ENCODE measurements at regions not wholly inside any gene's neighbourhood (a gene's known extent, or its start where the extent isn't known, plus 50 kb on each side); places are given as distances from the start of the nearest gene placed in this dataset.
A peak's percentile ranks its signal among the peaks of the same experiment; 100 is the strongest.
"Not testable (repeated sequence)": the region's sequence is repeated elsewhere in the genome, so short reads cannot be mapped to it uniquely, and the experiment has no call there.

GRCh38 chr3:178341636-178342035 lies 194.6 kb upstream of the KCNMB2 start:
- Histone ChIP-seq H3K27me3 (ENCODE audit: control insufficient read depth in 3 of 3, insufficient read depth in 3 of 3, low read length in 3 of 3) (no peaks in the 10 kb centered on the region), H3K36me3 (ENCODE audit: control insufficient read depth in 3 of 3, insufficient read depth in 2 of 3, low read depth in 1 of 3, low read length in 3 of 3) (no peaks in the 10 kb centered on the region), H3K27ac (ENCODE audit: low read depth in 1 of 3, low read length in 2 of 3) (no peak overlapping the region), H3K4me3 (ENCODE audit: low read depth in 1 of 3, low read length in 3 of 3) (no peak overlapping the region), H3K9me3 (ENCODE audit: control insufficient read depth in 2 of 2, insufficient read depth in 1 of 2, low read depth in 1 of 2, low read length in 1 of 2) (no peaks in the 10 kb centered on the region), H3K4me1 (ENCODE audit: control insufficient read depth in 3 of 3, insufficient read depth in 2 of 3, low read depth in 1 of 3, low read length in 2 of 3) (peaks cover 0 to 3% (median 2%) of the 10 kb centered on the region in 3 donors)
- 87 to 95% (median 88%) methylated on average over 7 of the region's 7 CpGs for whole genome bisulfite sequencing, 3 donors
- no peak for FAIRE-seq
- no peak for DNase-seq

GRCh38 chr3:178342111-178342510 lies 194.1 kb upstream of the KCNMB2 start:
- Histone ChIP-seq H3K4me3 (ENCODE audit: low read depth in 1 of 3, low read length in 3 of 3) (no peak overlapping the region), H3K9me3 (ENCODE audit: control insufficient read depth in 2 of 2, insufficient read depth in 1 of 2, low read depth in 1 of 2, low read length in 1 of 2) (no peaks in the 10 kb centered on the region), H3K27me3 (ENCODE audit: control insufficient read depth in 3 of 3, insufficient read depth in 3 of 3, low read length in 3 of 3) (no peaks in the 10 kb centered on the region), H3K36me3 (ENCODE audit: control insufficient read depth in 3 of 3, insufficient read depth in 2 of 3, low read depth in 1 of 3, low read length in 3 of 3) (no peaks in the 10 kb centered on the region), H3K27ac (ENCODE audit: low read depth in 1 of 3, low read length in 2 of 3) (no peak overlapping the region), H3K4me1 (ENCODE audit: control insufficient read depth in 3 of 3, insufficient read depth in 2 of 3, low read depth in 1 of 3, low read length in 2 of 3) (peaks cover 0 to 3% (median 2%) of the 10 kb centered on the region in 3 donors)
- FAIRE-seq, result no peak
- no peak for DNase-seq
- 74 to 97% (median 92%) methylated on average over 2 of the region's 2 CpGs for WGBS, 3 donors

GRCh38 chr3:178343433-178344038 lies 192.7 kb upstream of the KCNMB2 start:
- H3K4me3 ChIP-seq (ENCODE audit: low read depth in 1 of 3, low read length in 3 of 3), result no peak overlapping the region
- no peaks in the 10 kb centered on the region for H3K9me3 ChIP-seq (ENCODE audit: control insufficient read depth in 2 of 2, insufficient read depth in 1 of 2, low read depth in 1 of 2, low read length in 1 of 2)
- peaks cover 0 to 3% (median 2%) of the 10 kb centered on the region in 3 donors for H3K4me1 ChIP-seq (ENCODE audit: control insufficient read depth in 3 of 3, insufficient read depth in 2 of 3, low read depth in 1 of 3, low read length in 2 of 3)
- FAIRE-seq (no peak), DNase-seq (peak; percentile 8 to 82)
- no peaks in the 10 kb centered on the region for H3K27me3 ChIP-seq (ENCODE audit: control insufficient read depth in 3 of 3, insufficient read depth in 3 of 3, low read length in 3 of 3)
- no peaks in the 10 kb centered on the region for H3K36me3 ChIP-seq (ENCODE audit: control insufficient read depth in 3 of 3, insufficient read depth in 2 of 3, low read depth in 1 of 3, low read length in 3 of 3)
- H3K27ac ChIP-seq (ENCODE audit: low read depth in 1 of 3, low read length in 2 of 3), result no peak overlapping the region
- WGBS, 3 donors, result 20 to 69% (median 39%) methylated on average over 5 of the region's 5 CpGs

DNA sequence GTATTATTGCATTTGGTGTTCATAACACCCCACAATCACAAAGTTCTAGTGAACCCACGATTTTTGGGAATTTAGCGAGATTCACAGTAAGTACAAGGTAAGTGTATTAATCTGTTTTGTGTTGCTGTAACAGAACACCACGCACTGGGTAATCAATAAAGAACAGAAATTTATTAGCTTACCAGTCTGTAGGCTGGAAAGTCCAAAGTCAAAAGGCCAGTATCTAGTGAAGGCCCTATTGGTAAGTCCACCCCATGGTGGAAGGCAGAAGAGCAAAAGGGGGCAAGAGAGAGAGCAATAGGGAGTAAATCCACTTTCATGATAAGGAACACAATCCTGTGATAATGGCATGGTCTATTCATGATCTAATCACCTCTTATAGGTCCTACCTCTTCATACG lies 190.3 kb upstream of the KCNMB2 start:
- no peak overlapping the region for H3K4me3 ChIP-seq (ENCODE audit: low read depth in 1 of 3, low read length in 3 of 3)
- peaks cover 0 to 3% (median 2%) of the 10 kb centered on the region in 3 donors for H3K4me1 ChIP-seq (ENCODE audit: control insufficient read depth in 3 of 3, insufficient read depth in 2 of 3, low read depth in 1 of 3, low read length in 2 of 3)
- FAIRE-seq (no peak), DNase-seq (no peak)
- H3K36me3 ChIP-seq (ENCODE audit: control insufficient read depth in 3 of 3, insufficient read depth in 2 of 3, low read depth in 1 of 3, low read length in 3 of 3), result no peaks in the 10 kb centered on the region
- 69 to 86% (median 72%) methylated on average over 4 of the region's 4 CpGs for WGBS, 3 donors
- peaks cover 0 to 8% of the 10 kb centered on the region in 2 donors for H3K9me3 ChIP-seq (ENCODE audit: control insufficient read depth in 2 of 2, insufficient read depth in 1 of 2, low read depth in 1 of 2, low read length in 1 of 2)
- no peaks in the 10 kb centered on the region for H3K27me3 ChIP-seq (ENCODE audit: control insufficient read depth in 3 of 3, insufficient read depth in 3 of 3, low read length in 3 of 3)
- no peak overlapping the region for H3K27ac ChIP-seq (ENCODE audit: low read depth in 1 of 3, low read length in 2 of 3)

GRCh38 chr3:178348561-178349217 lies 187.5 kb upstream of the KCNMB2 start:
- FAIRE-seq; H3K36me3 ChIP-seq (ENCODE audit: control insufficient read depth in 3 of 3, insufficient read depth in 2 of 3, low read depth in 1 of 3, low read length in 3 of 3); DNase-seq: not testable (repeated sequence)

GRCh38 chr3:178349218-178349596 lies 187.0 kb upstream of the KCNMB2 start:
- DNase-seq; H3K4me1 ChIP-seq (ENCODE audit: control insufficient read depth in 3 of 3, insufficient read depth in 2 of 3, low read depth in 1 of 3, low read length in 2 of 3); H3K27ac ChIP-seq (ENCODE audit: low read depth in 1 of 3, low read length in 2 of 3); H3K36me3 ChIP-seq (ENCODE audit: control insufficient read depth in 3 of 3, insufficient read depth in 2 of 3, low read depth in 1 of 3, low read length in 3 of 3); FAIRE-seq; H3K9me3 ChIP-seq (ENCODE audit: control insufficient read depth in 2 of 2, insufficient read depth in 1 of 2, low read depth in 1 of 2, low read length in 1 of 2); H3K4me3 ChIP-seq (ENCODE audit: low read depth in 1 of 3, low read length in 3 of 3); H3K27me3 ChIP-seq (ENCODE audit: control insufficient read depth in 3 of 3, insufficient read depth in 3 of 3, low read length in 3 of 3): not testable (repeated sequence)
- 91 to 96% (median 94%) methylated on average over 4 of the region's 4 CpGs for WGBS, 3 donors

More at GRCh38 chr3:178348561-178349217, 187.5 kb upstream of the KCNMB2 start:
- not testable (repeated sequence) for H3K4me1 ChIP-seq (ENCODE audit: control insufficient read depth in 3 of 3, insufficient read depth in 2 of 3, low read depth in 1 of 3, low read length in 2 of 3); H3K4me3 ChIP-seq (ENCODE audit: low read depth in 1 of 3, low read length in 3 of 3); H3K9me3 ChIP-seq (ENCODE audit: control insufficient read depth in 2 of 2, insufficient read depth in 1 of 2, low read depth in 1 of 2, low read length in 1 of 2); H3K27me3 ChIP-seq (ENCODE audit: control insufficient read depth in 3 of 3, insufficient read depth in 3 of 3, low read length in 3 of 3); H3K27ac ChIP-seq (ENCODE audit: low read depth in 1 of 3, low read length in 2 of 3)
- WGBS, 3 donors, result 91 to 96% (median 91%) methylated on average over 11 of the region's 11 CpGs

GRCh38 chr3:178350763-178351162 lies 185.5 kb upstream of the KCNMB2 start:
- Histone ChIP-seq H3K36me3 (ENCODE audit: control insufficient read depth in 3 of 3, insufficient read depth in 2 of 3, low read depth in 1 of 3, low read length in 3 of 3) (no peaks in the 10 kb centered on the region), H3K27me3 (ENCODE audit: control insufficient read depth in 3 of 3, insufficient read depth in 3 of 3, low read length in 3 of 3) (no peaks in the 10 kb centered on the region), H3K4me1 (ENCODE audit: control insufficient read depth in 3 of 3, insufficient read depth in 2 of 3, low read depth in 1 of 3, low read length in 2 of 3) (peaks cover 0 to 2% (median 0%) of the 10 kb centered on the region in 3 donors), H3K4me3 (ENCODE audit: low read depth in 1 of 3, low read length in 3 of 3) (no peak overlapping the region), H3K9me3 (ENCODE audit: control insufficient read depth in 2 of 2, insufficient read depth in 1 of 2, low read depth in 1 of 2, low read length in 1 of 2) (peaks cover 0 to 8% of the 10 kb centered on the region in 2 donors), H3K27ac (ENCODE audit: low read depth in 1 of 3, low read length in 2 of 3) (no peak overlapping the region)
- FAIRE-seq (no peak), DNase-seq (no peak)
- 66 to 83% (median 79%) methylated on average over 3 of the region's 3 CpGs for WGBS, 3 donors

GRCh38 chr3:178352326-178353005 lies 183.8 kb upstream of the KCNMB2 start:
- peak overlapping the region in 1 of 3 donors; percentile 1 for H3K27ac ChIP-seq (ENCODE audit: low read depth in 1 of 3, low read length in 2 of 3)
- no peaks in the 10 kb centered on the region for H3K36me3 ChIP-seq (ENCODE audit: control insufficient read depth in 3 of 3, insufficient read depth in 2 of 3, low read depth in 1 of 3, low read length in 3 of 3)
- H3K4me1 ChIP-seq (ENCODE audit: control insufficient read depth in 3 of 3, insufficient read depth in 2 of 3, low read depth in 1 of 3, low read length in 2 of 3), result peaks cover 0 to 2% (median 0%) of the 10 kb centered on the region in 3 donors
- H3K4me3 ChIP-seq (ENCODE audit: low read depth in 1 of 3, low read length in 3 of 3), result no peak overlapping the region
- peaks cover 0 to 8% of the 10 kb centered on the region in 2 donors for H3K9me3 ChIP-seq (ENCODE audit: control insufficient read depth in 2 of 2, insufficient read depth in 1 of 2, low read depth in 1 of 2, low read length in 1 of 2)
- 6 to 29% (median 28%) methylated on average over 3 of the region's 3 CpGs for WGBS, 3 donors
- DNase-seq (peak; percentile 74 to 82), FAIRE-seq (peak; percentile 10)
- H3K27me3 ChIP-seq (ENCODE audit: control insufficient read depth in 3 of 3, insufficient read depth in 3 of 3, low read length in 3 of 3), result no peaks in the 10 kb centered on the region

All from small intestine (tissue), 7 donors.